ENCODE measurements at regions not wholly inside any gene's neighbourhood (a gene's known extent, or its start where the extent isn't known, plus 50 kb on each side); places are given as distances from the start of the nearest gene placed in this dataset.
"Not testable (repeated sequence)": the region's sequence is repeated elsewhere in the genome, so short reads cannot be mapped to it uniquely, and the experiment has no call there.

DNA sequence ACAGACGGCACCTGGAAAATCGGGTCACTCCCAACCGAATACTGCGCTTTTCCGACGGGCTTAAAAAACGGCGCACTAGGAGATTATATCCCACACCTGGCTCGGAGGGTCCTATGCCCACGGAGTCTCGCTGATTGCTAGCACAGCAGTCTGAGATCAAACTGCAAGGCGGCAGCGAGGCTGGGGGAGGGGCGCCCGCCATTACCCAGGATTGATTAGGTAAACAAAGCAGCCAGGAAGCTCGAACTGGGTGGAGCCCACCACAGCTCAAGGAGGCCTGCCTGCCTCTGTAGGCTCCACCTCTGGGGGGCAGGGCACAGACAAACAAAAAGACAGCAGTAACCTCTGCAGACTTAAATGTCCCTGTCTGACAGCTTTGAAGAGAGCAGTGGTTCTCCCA is 64.5 kb downstream of the SLC30A10 start:
- not testable (repeated sequence) for H3K4me3 ChIP-seq (replicated peaks; ENCODE audit: low read depth, low read length); DNase-seq (ENCODE audit: extremely low read depth, low read depth)

DNA sequence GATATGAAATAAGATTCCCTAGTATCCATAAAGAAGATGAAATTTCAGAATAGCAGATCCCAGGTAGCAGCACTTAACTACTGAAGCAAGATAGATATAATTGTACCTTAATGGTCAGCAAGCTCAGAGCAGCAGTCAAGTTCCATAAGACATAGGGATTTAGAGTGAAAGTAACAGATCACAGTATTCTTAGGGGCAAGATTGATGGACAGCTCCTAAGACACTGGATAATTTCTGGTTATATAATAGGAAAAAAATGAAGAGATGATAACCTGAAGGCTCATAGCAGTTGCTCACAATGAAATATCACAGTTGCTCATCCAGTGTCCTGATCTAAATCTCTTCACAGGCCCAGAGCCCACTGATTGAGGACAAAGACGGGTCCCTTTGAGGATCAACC is 66.0 kb downstream of the SLC30A10 start:
- no peak overlapping the region for H3K4me3 ChIP-seq (replicated peaks; ENCODE audit: low read depth, low read length)
- DNase-seq (ENCODE audit: extremely low read depth, low read depth): no peak
- TF ChIP-seq, protein P1, sequence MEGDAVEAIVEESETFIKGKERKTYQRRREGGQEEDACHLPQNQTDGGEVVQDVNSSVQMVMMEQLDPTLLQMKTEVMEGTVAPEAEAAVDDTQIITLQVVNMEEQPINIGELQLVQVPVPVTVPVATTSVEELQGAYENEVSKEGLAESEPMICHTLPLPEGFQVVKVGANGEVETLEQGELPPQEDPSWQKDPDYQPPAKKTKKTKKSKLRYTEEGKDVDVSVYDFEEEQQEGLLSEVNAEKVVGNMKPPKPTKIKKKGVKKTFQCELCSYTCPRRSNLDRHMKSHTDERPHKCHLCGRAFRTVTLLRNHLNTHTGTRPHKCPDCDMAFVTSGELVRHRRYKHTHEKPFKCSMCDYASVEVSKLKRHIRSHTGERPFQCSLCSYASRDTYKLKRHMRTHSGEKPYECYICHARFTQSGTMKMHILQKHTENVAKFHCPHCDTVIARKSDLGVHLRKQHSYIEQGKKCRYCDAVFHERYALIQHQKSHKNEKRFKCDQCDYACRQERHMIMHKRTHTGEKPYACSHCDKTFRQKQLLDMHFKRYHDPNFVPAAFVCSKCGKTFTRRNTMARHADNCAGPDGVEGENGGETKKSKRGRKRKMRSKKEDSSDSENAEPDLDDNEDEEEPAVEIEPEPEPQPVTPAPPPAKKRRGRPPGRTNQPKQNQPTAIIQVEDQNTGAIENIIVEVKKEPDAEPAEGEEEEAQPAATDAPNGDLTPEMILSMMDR (IDR thresholded peaks at IDR 0.05; ENCODE audit: low read depth, low read length, missing control alignments): no peak

DNA sequence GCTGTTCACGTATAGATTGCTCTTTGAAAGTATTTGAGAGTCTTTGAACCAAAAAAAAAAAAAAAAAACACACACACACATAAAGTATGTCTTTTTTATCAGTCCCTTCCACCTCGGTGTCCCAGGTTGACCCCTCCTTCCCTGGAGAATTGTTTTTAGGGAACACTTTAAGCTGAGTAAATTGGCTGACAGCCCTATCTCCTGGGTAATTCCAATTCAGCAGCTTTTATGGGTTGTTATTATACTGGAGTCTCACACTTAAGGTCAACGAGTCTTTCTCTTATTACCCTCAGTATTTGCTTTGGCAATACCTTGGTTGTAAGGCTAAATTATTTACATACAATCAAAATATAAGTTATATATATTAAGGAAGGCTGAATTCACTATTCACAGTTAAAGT is 69.4 kb downstream of the SLC30A10 start:
- no peak for DNase-seq (ENCODE audit: extremely low read depth, low read depth)
- TF ChIP-seq, protein P1 (IDR thresholded peaks at IDR 0.05; ENCODE audit: low read depth, low read length, missing control alignments): no peak

GRCh38 chr1:219847215-219847855 is 81.0 kb downstream of the SLC30A10 start:
- TF ChIP-seq, protein P1 (IDR thresholded peaks at IDR 0.05; ENCODE audit: low read depth, low read length, missing control alignments): no peak
- DNase-seq (ENCODE audit: extremely low read depth, low read depth): peak; percentile 1
- H3K4me3 ChIP-seq (replicated peaks; ENCODE audit: low read depth, low read length): no peak overlapping the region

More for the DNA sequence above, 69.4 kb downstream of the SLC30A10 start:
- no peak overlapping the region for H3K4me3 ChIP-seq (replicated peaks; ENCODE audit: low read depth, low read length)

DNA sequence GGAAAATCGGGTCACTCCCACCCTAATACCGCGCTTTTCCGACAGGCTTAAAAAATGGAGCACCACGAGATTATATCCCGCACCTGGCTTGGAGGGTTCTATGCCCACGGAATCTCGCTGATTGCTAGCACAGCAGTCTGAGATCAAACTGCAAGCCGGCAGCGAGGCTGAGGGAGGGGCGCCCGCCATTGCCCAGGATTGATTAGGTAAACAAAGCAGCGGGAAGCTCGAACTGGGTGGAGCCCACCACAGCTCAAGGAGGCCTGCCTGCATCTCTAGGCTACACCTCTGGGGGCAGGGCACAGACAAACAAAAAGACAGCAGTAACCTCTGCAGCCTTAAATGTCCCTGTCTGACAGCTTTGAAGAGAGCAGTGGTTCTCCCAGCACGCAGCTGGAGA is 88.8 kb downstream of the SLC30A10 start:
- H3K4me3 ChIP-seq (replicated peaks; ENCODE audit: low read depth, low read length); DNase-seq (ENCODE audit: extremely low read depth, low read depth): not testable (repeated sequence)

- DNase-seq (ENCODE audit: extremely low read depth, low read depth): no peak
- TF ChIP-seq, protein P1 (IDR thresholded peaks at IDR 0.05; ENCODE audit: low read depth, low read length, missing control alignments): no peak
- H3K4me3 ChIP-seq (replicated peaks; ENCODE audit: low read depth, low read length): no peak overlapping the region
These were observed 90.4 kb downstream of the SLC30A10 start for GRCh38 chr1:219837994-219838294.

GRCh38 chr1:219837274-219837993 is 90.9 kb downstream of the SLC30A10 start:
- no peak overlapping the region for H3K4me3 ChIP-seq (replicated peaks; ENCODE audit: low read depth, low read length)
- TF ChIP-seq, protein P1 (IDR thresholded peaks at IDR 0.05; ENCODE audit: low read depth, low read length, missing control alignments): peak; percentile 52
- peak; percentile 16 for DNase-seq (ENCODE audit: extremely low read depth, low read depth)

All from HFF-Myc (cell line).